ENCODE measurements at regions not wholly inside any gene's neighbourhood (a gene's known extent, or its start where the extent isn't known, plus 50 kb on each side); places are given as distances from the start of the nearest gene placed in this dataset.

- Histone ChIP-seq H3K4me1 (no peaks in the 10 kb centered on the region), H3K27me3 (ENCODE audit: low read depth) (peaks cover 24% of the 10 kb centered on the region), H3K36me3 (replicated peaks) (no peaks in the 10 kb centered on the region), H3K9me3 (no peaks in the 10 kb centered on the region), H3K4me3 (no peak overlapping the region)
- in situ Hi-C loops (cut with MboI; ENCODE audit: low sequenced_read_pairs) = loop anchor here (25.0 kb wide), 1 partner anchor 436 kb away; no protein-coding TSS in a partner anchor
- no peak for DNase-seq (ENCODE audit: low spot score in 2 of 2)
Measured at GRCh38 chr15:79198461-79198860, 84.1 kb upstream of the ANKRD34C start.

- no peaks in the 10 kb centered on the region for H3K9me3 ChIP-seq
- no peaks in the 10 kb centered on the region for H3K36me3 ChIP-seq (replicated peaks)
- no peak overlapping the region for H3K4me3 ChIP-seq
- peaks cover 20% of the 10 kb centered on the region for H3K27me3 ChIP-seq (ENCODE audit: low read depth)
- H3K4me1 ChIP-seq = no peaks in the 10 kb centered on the region
- in situ Hi-C loops (cut with MboI; ENCODE audit: low sequenced_read_pairs) = loop anchor here (25.0 kb wide), 1 partner anchor 435 kb away; no protein-coding TSS in a partner anchor
- no peak for DNase-seq (ENCODE audit: low spot score in 2 of 2)
Measured at GRCh38 chr15:79197285-79197684, 85.2 kb upstream of the ANKRD34C start.

- no peak overlapping the region for H3K4me3 ChIP-seq
- DNase-seq (ENCODE audit: low spot score in 2 of 2) = no peak
- H3K36me3 ChIP-seq (replicated peaks) = no peaks in the 10 kb centered on the region
- H3K9me3 ChIP-seq = no peaks in the 10 kb centered on the region
- in situ Hi-C loops (cut with MboI; ENCODE audit: low sequenced_read_pairs) = loop anchor here (25.0 kb wide), 1 partner anchor 434 kb away; no protein-coding TSS in a partner anchor
- H3K27me3 ChIP-seq (ENCODE audit: low read depth) = peaks cover 11% of the 10 kb centered on the region
- no peaks in the 10 kb centered on the region for H3K4me1 ChIP-seq
Measured at GRCh38 chr15:79195802-79196201, 86.7 kb upstream of the ANKRD34C start.

GRCh38 chr15:79195239-79195638 lies 87.3 kb upstream of the ANKRD34C start:
- no peak for DNase-seq (ENCODE audit: low spot score in 2 of 2)
- Histone ChIP-seq H3K4me3 (no peak overlapping the region), H3K4me1 (no peaks in the 10 kb centered on the region), H3K27me3 (ENCODE audit: low read depth) (peaks cover 11% of the 10 kb centered on the region), H3K36me3 (replicated peaks) (no peaks in the 10 kb centered on the region), H3K9me3 (no peaks in the 10 kb centered on the region)
- in situ Hi-C loops (cut with MboI; ENCODE audit: low sequenced_read_pairs) = loop anchor here (25.0 kb wide), 1 partner anchor 433 kb away; no protein-coding TSS in a partner anchor

- no peaks in the 10 kb centered on the region for H3K4me1 ChIP-seq
- no peaks in the 10 kb centered on the region for H3K9me3 ChIP-seq
- peaks cover 14% of the 10 kb centered on the region for H3K27me3 ChIP-seq (ENCODE audit: low read depth)
- in situ Hi-C loops (cut with MboI; ENCODE audit: low sequenced_read_pairs) = loop anchor here (25.0 kb wide), 1 partner anchor 432 kb away; no protein-coding TSS in a partner anchor
- H3K4me3 ChIP-seq = no peak overlapping the region
- no peak for DNase-seq (ENCODE audit: low spot score in 2 of 2)
- H3K36me3 ChIP-seq (replicated peaks) = no peaks in the 10 kb centered on the region
Measured at GRCh38 chr15:79194386-79194785, 88.1 kb upstream of the ANKRD34C start.

- H3K27me3 ChIP-seq (ENCODE audit: low read depth) = peaks cover 14% of the 10 kb centered on the region
- H3K9me3 ChIP-seq = no peaks in the 10 kb centered on the region
- in situ Hi-C loops (cut with MboI; ENCODE audit: low sequenced_read_pairs) = loop anchor here (25.0 kb wide), 1 partner anchor 431 kb away; no protein-coding TSS in a partner anchor
- no peak overlapping the region for H3K4me3 ChIP-seq
- H3K36me3 ChIP-seq (replicated peaks) = no peaks in the 10 kb centered on the region
- DNase-seq (ENCODE audit: low spot score in 2 of 2) = no peak
- no peaks in the 10 kb centered on the region for H3K4me1 ChIP-seq
Measured at GRCh38 chr15:79193549-79193948, 89.0 kb upstream of the ANKRD34C start.

- Histone ChIP-seq H3K4me1 (no peaks in the 10 kb centered on the region), H3K36me3 (replicated peaks) (no peaks in the 10 kb centered on the region), H3K9me3 (no peaks in the 10 kb centered on the region), H3K4me3 (no peak overlapping the region), H3K27me3 (ENCODE audit: low read depth) (peaks cover 14% of the 10 kb centered on the region)
- no peak for DNase-seq (ENCODE audit: low spot score in 2 of 2)
- in situ Hi-C loops (cut with MboI; ENCODE audit: low sequenced_read_pairs) = loop anchor here (25.0 kb wide), 1 partner anchor 431 kb away; no protein-coding TSS in a partner anchor
Measured at GRCh38 chr15:79193103-79193502, 89.4 kb upstream of the ANKRD34C start.

GRCh38 chr15:79192462-79193036 lies 90.0 kb upstream of the ANKRD34C start:
- no peaks in the 10 kb centered on the region for H3K4me1 ChIP-seq
- peaks cover 14% of the 10 kb centered on the region for H3K27me3 ChIP-seq (ENCODE audit: low read depth)
- DNase-seq (ENCODE audit: low spot score in 2 of 2) = no peak
- H3K9me3 ChIP-seq = no peaks in the 10 kb centered on the region
- H3K4me3 ChIP-seq = no peak overlapping the region
- in situ Hi-C loops (cut with MboI; ENCODE audit: low sequenced_read_pairs) = loop anchor here (25.0 kb wide), 1 partner anchor 430 kb away; no protein-coding TSS in a partner anchor
- H3K36me3 ChIP-seq (replicated peaks) = no peaks in the 10 kb centered on the region

- in situ Hi-C loops (cut with MboI; ENCODE audit: low sequenced_read_pairs) = loop anchor here (25.0 kb wide), 1 partner anchor 428 kb away; no protein-coding TSS in a partner anchor
- Histone ChIP-seq H3K9me3 (no peaks in the 10 kb centered on the region), H3K4me1 (no peaks in the 10 kb centered on the region), H3K4me3 (no peak overlapping the region), H3K36me3 (replicated peaks) (no peaks in the 10 kb centered on the region), H3K27me3 (ENCODE audit: low read depth) (peaks cover 14% of the 10 kb centered on the region)
- DNase-seq (ENCODE audit: low spot score in 2 of 2) = no peak
Measured at GRCh38 chr15:79190093-79190492, 92.4 kb upstream of the ANKRD34C start.

GRCh38 chr15:79186616-79187015 lies 95.9 kb upstream of the ANKRD34C start:
- in situ Hi-C loops (cut with MboI; ENCODE audit: low sequenced_read_pairs) = loop anchor here (25.0 kb wide), 1 partner anchor 424 kb away; no protein-coding TSS in a partner anchor
- Histone ChIP-seq H3K4me1 (no peaks in the 10 kb centered on the region), H3K9me3 (no peaks in the 10 kb centered on the region), H3K27me3 (ENCODE audit: low read depth) (peaks cover 3% of the 10 kb centered on the region; the same call in 1 of the 2 replicates), H3K4me3 (no peak overlapping the region), H3K36me3 (replicated peaks) (no peaks in the 10 kb centered on the region)
- DNase-seq (ENCODE audit: low spot score in 2 of 2) = no peak

GRCh38 chr15:79185199-79185598 lies 94.6 kb upstream of the RASGRF1 start:
- in situ Hi-C loops (cut with MboI; ENCODE audit: low sequenced_read_pairs) = loop anchor here (25.0 kb wide), 1 partner anchor 423 kb away; no protein-coding TSS in a partner anchor
- peaks cover 3% of the 10 kb centered on the region; the same call in 1 of the 2 replicates for H3K27me3 ChIP-seq (ENCODE audit: low read depth)
- no peaks in the 10 kb centered on the region for H3K9me3 ChIP-seq
- no peak overlapping the region for H3K4me3 ChIP-seq
- H3K4me1 ChIP-seq = no peaks in the 10 kb centered on the region
- no peaks in the 10 kb centered on the region for H3K36me3 ChIP-seq (replicated peaks)
- peak in 1 of 2 experiments; percentile 75 for DNase-seq (ENCODE audit: low spot score in 2 of 2)

GRCh38 chr15:79184465-79184892 lies 93.9 kb upstream of the RASGRF1 start:
- Histone ChIP-seq H3K9me3 (no peaks in the 10 kb centered on the region), H3K4me1 (no peaks in the 10 kb centered on the region), H3K36me3 (replicated peaks) (no peaks in the 10 kb centered on the region), H3K4me3 (no peak overlapping the region), H3K27me3 (ENCODE audit: low read depth) (no peaks in the 10 kb centered on the region; the same call in 1 of the 2 replicates)
- DNase-seq (ENCODE audit: low spot score in 2 of 2) = peak; percentile 83 to 90
- in situ Hi-C loops (cut with MboI; ENCODE audit: low sequenced_read_pairs) = loop anchor here (5.0 to 25.0 kb wide), 2 partner anchors 157 to 422 kb away; no protein-coding TSS in a partner anchor

GRCh38 chr15:79180318-79180717 lies 89.7 kb upstream of the RASGRF1 start:
- no peaks in the 10 kb centered on the region for H3K27me3 ChIP-seq (ENCODE audit: low read depth)
- H3K4me3 ChIP-seq = no peak overlapping the region
- H3K36me3 ChIP-seq (replicated peaks) = no peaks in the 10 kb centered on the region
- H3K9me3 ChIP-seq = no peaks in the 10 kb centered on the region
- DNase-seq (ENCODE audit: low spot score in 2 of 2) = no peak
- no peaks in the 10 kb centered on the region for H3K4me1 ChIP-seq
- in situ Hi-C loops (cut with MboI; ENCODE audit: low sequenced_read_pairs) = loop anchor here (5.0 to 25.0 kb wide), 2 partner anchors 153 to 418 kb away; no protein-coding TSS in a partner anchor

GRCh38 chr15:79179597-79179996 lies 89.0 kb upstream of the RASGRF1 start:
- Histone ChIP-seq H3K36me3 (replicated peaks) (no peaks in the 10 kb centered on the region), H3K27me3 (ENCODE audit: low read depth) (no peaks in the 10 kb centered on the region), H3K4me3 (no peak overlapping the region), H3K4me1 (no peaks in the 10 kb centered on the region), H3K9me3 (no peaks in the 10 kb centered on the region)
- no peak for DNase-seq (ENCODE audit: low spot score in 2 of 2)
- in situ Hi-C loops (cut with MboI; ENCODE audit: low sequenced_read_pairs) = loop anchor here (25.0 kb wide), 1 partner anchor 417 kb away; no protein-coding TSS in a partner anchor

Data from HAP-1 (cell line).